Dermis blood vessel endothelial cell (primary cell): ENCODE measurements at regions not wholly inside any gene's neighbourhood (a gene's known extent, or its start where the extent isn't known, plus 50 kb on each side); places are given as distances from the start of the nearest gene placed in this dataset.

Experiments used
- DNase-seq: peaks from one replicate; pipeline ENCODE4 v3.0.0; 2010

- no peak for DNase-seq
These were observed 849.6 kb upstream of the MAP3K7 start for GRCh38 chr6:91436448-91436847.

- DNase-seq = peak; percentile 14
These were observed 848.8 kb upstream of the MAP3K7 start for GRCh38 chr6:91435630-91436029.

GRCh38 chr6:91434576-91434975, 847.7 kb upstream of the MAP3K7 start:
- no peak for DNase-seq

GRCh38 chr6:91433660-91434534, 847.0 kb upstream of the MAP3K7 start:
- peak; percentile 54 for DNase-seq

- DNase-seq = no peak
These were observed 842.2 kb upstream of the MAP3K7 start for GRCh38 chr6:91428953-91429560.

GRCh38 chr6:91428296-91428695, 841.4 kb upstream of the MAP3K7 start:
- no peak for DNase-seq

GRCh38 chr6:91420243-91420642, 833.4 kb upstream of the MAP3K7 start:
- no peak for DNase-seq

- no peak for DNase-seq
These were observed 828.2 kb upstream of the MAP3K7 start for GRCh38 chr6:91415031-91415605.

GRCh38 chr6:91412532-91412931, 825.7 kb upstream of the MAP3K7 start:
- peak; percentile 24 for DNase-seq

GRCh38 chr6:91407706-91408105, 820.8 kb upstream of the MAP3K7 start:
- no peak for DNase-seq

- DNase-seq = no peak
These were observed 806.1 kb upstream of the MAP3K7 start for GRCh38 chr6:91392951-91393350.

GRCh38 chr6:91387290-91388059, 800.6 kb upstream of the MAP3K7 start:
- DNase-seq = no peak

GRCh38 chr6:91386204-91386603, 799.3 kb upstream of the MAP3K7 start:
- no peak for DNase-seq

- no peak for DNase-seq
These were observed 796.3 kb upstream of the MAP3K7 start for GRCh38 chr6:91383207-91383606.

GRCh38 chr6:91376686-91377085, 789.8 kb upstream of the MAP3K7 start:
- no peak for DNase-seq

GRCh38 chr6:91366781-91367180, 779.9 kb upstream of the MAP3K7 start:
- no peak for DNase-seq

- DNase-seq = no peak
These were observed 772.1 kb upstream of the MAP3K7 start for GRCh38 chr6:91358986-91359385.

- no peak for DNase-seq
These were observed 766.0 kb upstream of the MAP3K7 start for GRCh38 chr6:91352878-91353277.

- DNase-seq = no peak
These were observed 765.4 kb upstream of the MAP3K7 start for GRCh38 chr6:91352321-91352720.

GRCh38 chr6:91350146-91350908, 763.5 kb upstream of the MAP3K7 start:
- DNase-seq = no peak

GRCh38 chr6:91341473-91341872, 754.6 kb upstream of the MAP3K7 start:
- no peak for DNase-seq

GRCh38 chr6:91340896-91341395, 754.1 kb upstream of the MAP3K7 start:
- DNase-seq = no peak
